ENCODE measurements at regions not wholly inside any gene's neighbourhood (a gene's known extent, or its start where the extent isn't known, plus 50 kb on each side); places are given as distances from the start of the nearest gene placed in this dataset.

DNA sequence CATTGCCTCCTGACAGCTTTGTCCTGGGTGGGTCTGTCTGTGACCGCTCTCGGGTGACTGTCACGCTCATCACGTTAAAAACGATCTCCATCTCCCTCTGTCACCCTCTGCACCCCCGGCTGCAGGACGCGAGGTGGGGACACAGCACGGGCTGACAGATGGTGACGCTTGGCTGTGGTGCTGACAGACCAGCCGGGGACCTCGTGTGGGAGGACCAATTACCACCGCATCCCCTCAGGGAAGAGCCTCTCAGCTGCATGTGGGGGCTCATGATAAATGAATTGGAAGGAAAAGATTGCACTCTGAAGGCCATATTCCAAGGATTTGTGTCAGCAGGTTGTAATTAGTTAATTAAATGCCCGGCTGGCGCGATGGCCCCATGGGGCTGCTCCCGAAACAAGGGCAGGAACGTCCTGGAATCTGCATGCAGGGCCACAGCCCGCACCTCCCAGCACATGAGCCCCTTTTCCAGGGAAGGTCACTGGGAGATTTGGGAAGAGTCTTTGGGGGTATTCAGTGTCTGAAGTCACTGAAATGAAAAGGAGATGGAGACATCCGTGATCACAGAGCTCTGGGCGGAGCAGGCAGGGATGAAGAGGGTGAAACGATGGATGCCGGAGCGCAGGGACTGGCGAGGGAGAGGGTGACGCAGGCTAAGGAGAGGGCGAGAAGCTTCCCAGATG is 87.1 kb downstream of the ERMARD start:
- no peak overlapping the region for H3K4me3 ChIP-seq (ENCODE audit: low read length)
- H3K9me3 ChIP-seq (ENCODE audit: control insufficient read depth, insufficient read depth, low read length): no peaks in the 10 kb centered on the region
- H3K4me2 ChIP-seq (ENCODE audit: low read length): no peak overlapping the region
- no peaks in the 10 kb centered on the region for H3K36me3 ChIP-seq (ENCODE audit: control insufficient read depth, low read length)
- H3K27ac ChIP-seq (ENCODE audit: low read depth, low read length): no peak overlapping the region
- no peaks in the 10 kb centered on the region for H3K9me2 ChIP-seq (replicated peaks; ENCODE audit: control insufficient read depth, low read length)
- H3K27me3 ChIP-seq (ENCODE audit: control insufficient read depth, low read length): peaks cover 7% of the 10 kb centered on the region
- H4K20me1 ChIP-seq (ENCODE audit: control insufficient read depth, insufficient read depth, low read depth, low read length): no peaks in the 10 kb centered on the region
- no peaks in the 10 kb centered on the region for H3F3A ChIP-seq (ENCODE audit: control insufficient read depth, insufficient read depth)
- TF ChIP-seq EZH2phosphoT487 (IDR thresholded peaks at IDR 0.05; ENCODE audit: borderline replicate concordance, low read length): no peak
- TF ChIP-seq, protein P1, sequence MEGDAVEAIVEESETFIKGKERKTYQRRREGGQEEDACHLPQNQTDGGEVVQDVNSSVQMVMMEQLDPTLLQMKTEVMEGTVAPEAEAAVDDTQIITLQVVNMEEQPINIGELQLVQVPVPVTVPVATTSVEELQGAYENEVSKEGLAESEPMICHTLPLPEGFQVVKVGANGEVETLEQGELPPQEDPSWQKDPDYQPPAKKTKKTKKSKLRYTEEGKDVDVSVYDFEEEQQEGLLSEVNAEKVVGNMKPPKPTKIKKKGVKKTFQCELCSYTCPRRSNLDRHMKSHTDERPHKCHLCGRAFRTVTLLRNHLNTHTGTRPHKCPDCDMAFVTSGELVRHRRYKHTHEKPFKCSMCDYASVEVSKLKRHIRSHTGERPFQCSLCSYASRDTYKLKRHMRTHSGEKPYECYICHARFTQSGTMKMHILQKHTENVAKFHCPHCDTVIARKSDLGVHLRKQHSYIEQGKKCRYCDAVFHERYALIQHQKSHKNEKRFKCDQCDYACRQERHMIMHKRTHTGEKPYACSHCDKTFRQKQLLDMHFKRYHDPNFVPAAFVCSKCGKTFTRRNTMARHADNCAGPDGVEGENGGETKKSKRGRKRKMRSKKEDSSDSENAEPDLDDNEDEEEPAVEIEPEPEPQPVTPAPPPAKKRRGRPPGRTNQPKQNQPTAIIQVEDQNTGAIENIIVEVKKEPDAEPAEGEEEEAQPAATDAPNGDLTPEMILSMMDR (IDR thresholded peaks at IDR 0.05; ENCODE audit: low read depth, low read length, poor library complexity, severe bottlenecking): no peak
- no peaks in the 10 kb centered on the region for H3K79me2 ChIP-seq (ENCODE audit: control insufficient read depth, low read length)
- no peaks in the 10 kb centered on the region for H3K4me1 ChIP-seq (ENCODE audit: control insufficient read depth, low read length)

DNA sequence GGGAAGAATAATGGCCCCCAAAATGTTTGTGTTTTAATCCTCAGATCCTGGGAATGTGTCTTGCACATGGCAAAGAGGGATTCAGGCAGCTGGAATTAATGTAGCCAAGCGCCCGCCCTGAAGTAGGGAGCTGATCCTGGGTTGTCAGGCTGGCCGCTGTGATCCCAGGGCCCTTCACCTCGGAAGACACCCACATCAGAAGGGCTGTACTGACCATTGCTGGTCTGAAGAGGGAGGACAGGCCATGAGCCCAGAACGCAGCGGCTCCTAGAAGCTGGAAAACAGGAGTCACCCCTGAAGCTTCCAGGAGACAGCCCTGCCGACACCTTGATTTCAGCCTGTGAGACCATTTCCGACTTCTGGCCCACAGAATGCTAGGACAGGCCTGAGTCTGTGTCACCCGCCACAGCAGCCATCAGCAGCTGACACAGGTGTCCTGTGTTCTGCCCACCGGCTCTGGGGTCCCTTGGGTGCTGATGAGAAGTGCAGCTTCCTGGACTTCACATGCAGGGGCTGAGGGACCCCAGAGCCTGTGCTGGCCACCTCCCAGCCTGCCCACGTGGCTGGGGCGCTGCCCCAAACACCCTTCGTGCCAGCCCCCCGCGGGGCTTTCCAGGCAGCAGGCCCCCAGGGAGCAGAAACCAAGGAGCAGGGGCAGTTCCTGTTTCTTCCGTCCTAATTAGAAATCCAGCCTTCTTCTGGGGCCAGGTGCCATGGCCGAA is 86.3 kb downstream of the ERMARD start:
- TF ChIP-seq, protein P1 (IDR thresholded peaks at IDR 0.05; ENCODE audit: low read depth, low read length, poor library complexity, severe bottlenecking): no peak
- no peak for TF ChIP-seq EZH2phosphoT487 (IDR thresholded peaks at IDR 0.05; ENCODE audit: borderline replicate concordance, low read length)
- H3K27ac ChIP-seq (ENCODE audit: low read depth, low read length): no peak overlapping the region
- peaks cover 2% of the 10 kb centered on the region for H3K4me1 ChIP-seq (ENCODE audit: control insufficient read depth, low read length)
- H3F3A ChIP-seq (ENCODE audit: control insufficient read depth, insufficient read depth): no peaks in the 10 kb centered on the region
- H3K4me3 ChIP-seq (ENCODE audit: low read length): no peak overlapping the region
- no peak overlapping the region for H3K4me2 ChIP-seq (ENCODE audit: low read length)
- no peaks in the 10 kb centered on the region for H3K79me2 ChIP-seq (ENCODE audit: control insufficient read depth, low read length)
- H3K27me3 ChIP-seq (ENCODE audit: control insufficient read depth, low read length): peaks cover 4% of the 10 kb centered on the region; the same call in 1 of the 2 replicates
- no peaks in the 10 kb centered on the region for H3K9me3 ChIP-seq (ENCODE audit: control insufficient read depth, insufficient read depth, low read length)
- H4K20me1 ChIP-seq (ENCODE audit: control insufficient read depth, insufficient read depth, low read depth, low read length): no peaks in the 10 kb centered on the region
- no peaks in the 10 kb centered on the region for H3K9me2 ChIP-seq (replicated peaks; ENCODE audit: control insufficient read depth, low read length)
- no peaks in the 10 kb centered on the region for H3K36me3 ChIP-seq (ENCODE audit: control insufficient read depth, low read length)

DNA sequence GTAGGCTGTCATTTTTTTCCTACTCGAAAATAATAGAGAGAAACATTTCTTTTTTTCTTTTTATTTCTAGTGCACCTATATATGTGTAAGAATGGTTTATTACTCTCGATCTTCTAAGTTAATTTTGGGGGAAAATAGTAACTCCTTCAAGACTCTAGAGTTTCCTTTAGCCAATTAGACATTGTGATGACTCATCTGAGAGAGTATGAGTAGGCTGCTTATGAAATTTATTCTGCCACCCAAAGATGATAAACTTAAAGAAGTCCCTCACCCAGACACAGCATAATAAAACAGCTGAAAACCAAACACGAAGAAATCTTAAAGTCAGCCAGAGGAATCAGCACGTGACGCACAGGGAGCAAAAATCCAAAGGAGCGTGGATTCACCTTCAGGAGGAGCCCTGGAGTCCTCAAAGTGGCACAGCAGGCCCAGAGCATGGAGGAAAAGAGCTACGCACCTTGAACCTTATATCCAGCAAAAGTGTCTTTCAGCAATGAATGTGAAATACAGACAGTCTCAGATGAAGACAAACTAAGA is 81.9 kb downstream of the ERMARD start:
- H4K20me1 ChIP-seq (ENCODE audit: control insufficient read depth, insufficient read depth, low read depth, low read length): no peaks in the 10 kb centered on the region
- no peaks in the 10 kb centered on the region for H3K79me2 ChIP-seq (ENCODE audit: control insufficient read depth, low read length)
- H3K9me3 ChIP-seq (ENCODE audit: control insufficient read depth, insufficient read depth, low read length): no peaks in the 10 kb centered on the region
- H3K27ac ChIP-seq (ENCODE audit: low read depth, low read length): no peak overlapping the region
- H3K9me2 ChIP-seq (replicated peaks; ENCODE audit: control insufficient read depth, low read length): no peaks in the 10 kb centered on the region
- H3K27me3 ChIP-seq (ENCODE audit: control insufficient read depth, low read length): peaks cover 4% of the 10 kb centered on the region; the same call in 1 of the 2 replicates
- H3K36me3 ChIP-seq (ENCODE audit: control insufficient read depth, low read length): no peaks in the 10 kb centered on the region
- peaks cover 7% of the 10 kb centered on the region for H3K4me1 ChIP-seq (ENCODE audit: control insufficient read depth, low read length)
- TF ChIP-seq, protein P1 (IDR thresholded peaks at IDR 0.05; ENCODE audit: low read depth, low read length, poor library complexity, severe bottlenecking): no peak
- TF ChIP-seq EZH2phosphoT487 (IDR thresholded peaks at IDR 0.05; ENCODE audit: borderline replicate concordance, low read length): no peak
- H3F3A ChIP-seq (ENCODE audit: control insufficient read depth, insufficient read depth): no peaks in the 10 kb centered on the region
- H3K4me2 ChIP-seq (ENCODE audit: low read length): no peak overlapping the region
- H3K4me3 ChIP-seq (ENCODE audit: low read length): no peak overlapping the region
